Caco-2 (cell line): ENCODE measurements at regions not wholly inside any gene's neighbourhood (a gene's known extent, or its start where the extent isn't known, plus 50 kb on each side); places are given as distances from the start of the nearest gene placed in this dataset.

Source experiments
- BruUV-seq: library from RNA; stranded (reverse); fragments of 400-500 nt; replicated peaks from 2 replicates; lab custom pipeline; 2021; lab: Mats Ljungman, UMichigan
- CTCF ChIA-PET: fragments of 300-600 bp; sonication (Branson Sonifier 250); formaldehyde crosslinking; loops from one replicate; lab custom pipeline; 2022; ENCODE audit warnings: antibody characterized with exemption; lab: Charles Lee
- POLR2A ChIA-PET: fragments of 300-600 bp; sonication (Branson Sonifier 250); formaldehyde crosslinking; loops from one replicate; lab custom pipeline; 2022; ENCODE audit warnings: antibody characterized with exemption; lab: Charles Lee
- DNase-seq, 2 experiments: peaks; one replicate each; pipeline versions ENCODE4 v3.0.0 to v3.0.0-alpha.2; 2020 to 2022
- H3K27me3 ChIP-seq: replicated peaks from 2 replicates; pipeline ENCODE4 v1.6.0; 2011; ENCODE audit warnings: low read length; ENCODE audit not compliant: control insufficient read depth, insufficient read depth
- H3K36me3 ChIP-seq: 2 replicates; pipeline ENCODE4 v1.5.1; 2011; ENCODE audit warnings: low read length; ENCODE audit not compliant: control insufficient read depth, insufficient read depth
- H3K4me1 ChIP-seq: fragments of 250-450 bp; sonication (Bioruptor Pico); 2 replicates; pipeline ENCODE4 v1.5.1; 2020; ENCODE audit warnings: mild to moderate bottlenecking
- H3K4me3 ChIP-seq: 2 replicates; pipeline ENCODE4 v1.5.1; 2011; ENCODE audit warnings: low read depth, mild to moderate bottlenecking, control low read depth, low read length
- H3K9me3 ChIP-seq: fragments of 250-450 bp; sonication (Bioruptor Pico); 2 replicates; pipeline ENCODE4 v1.5.1; 2020; ENCODE audit warnings: mild to moderate bottlenecking, moderate library complexity
- H3K27ac Mint-ChIP-seq: one replicate; pipeline ENCODE4 v1.8.0; 2022; ENCODE audit warnings: mixed read lengths; ENCODE audit not compliant: unreplicated experiment
- H3K27me3 Mint-ChIP-seq: one replicate; pipeline ENCODE4 v1.8.0; 2022; ENCODE audit warnings: mixed read lengths; ENCODE audit not compliant: insufficient read depth, unreplicated experiment
- H3K36me3 Mint-ChIP-seq: one replicate; pipeline ENCODE4 v1.8.0; 2022; ENCODE audit warnings: mild to moderate bottlenecking, mixed read lengths; ENCODE audit not compliant: insufficient read depth, unreplicated experiment
- H3K4me1 Mint-ChIP-seq: one replicate; pipeline ENCODE4 v1.8.0; 2022; ENCODE audit warnings: low read depth, mixed read lengths; ENCODE audit not compliant: unreplicated experiment
- H3K4me3 Mint-ChIP-seq: one replicate; pipeline ENCODE4 v1.8.0; 2022; ENCODE audit warnings: mild to moderate bottlenecking, moderate library complexity, mixed read lengths; ENCODE audit not compliant: unreplicated experiment
- H3K9me3 Mint-ChIP-seq: one replicate; pipeline ENCODE4 v1.8.0; 2022; ENCODE audit warnings: mixed read lengths; ENCODE audit not compliant: unreplicated experiment
- CTCF ChIP-seq, 2 experiments: fragments of 200-600 bp in 1 of 2; IDR thresholded peaks; 1 replicate in 1 of 2; 2 replicates in 1 of 2; pipeline versions ENCODE4 v1.5.1 to v1.8.0; 2011 to 2022; ENCODE audit warnings: antibody characterized with exemption in 1 of 2, control low read depth in 1 of 2, inconsistent platforms in 1 of 2, low read depth in 1 of 2, low read length in 1 of 2, mild to moderate bottlenecking in 1 of 2, moderate library complexity in 1 of 2; ENCODE audit not compliant: insufficient read depth in 1 of 2, severe bottlenecking in 1 of 2, unreplicated experiment in 1 of 2
- intact Hi-C: fragments of 100-400 bp; cut with micrococcal nuclease; formaldehyde crosslinking; loops from one replicate; pipeline ENCODE4 v1.10.0; 2022; ENCODE audit not compliant: unreplicated experiment

- CTCF ChIA-PET, result no interaction called here
Observed at GRCh38 chr18:76668546-76668945, 153.8 kb upstream of the ZNF236 start.

GRCh38 chr18:76668119-76668518 lies 154.2 kb upstream of the ZNF236 start:
- TF ChIP-seq CTCF (IDR thresholded peaks at IDR 0.05; ENCODE audit: insufficient read depth in 1 of 2, low read depth in 1 of 2, low read length in 1 of 2, severe bottlenecking in 1 of 2, unreplicated experiment in 1 of 2), result no peak
- Histone ChIP-seq H3K9me3 (no peaks in the 10 kb centered on the region), H3K4me3 (no peak overlapping the region), H3K36me3 (no peaks in the 10 kb centered on the region), H3K27me3 (no peaks in the 10 kb centered on the region), H3K4me1 (no peaks in the 10 kb centered on the region)
- CTCF ChIA-PET, result no interaction called here
- POLR2A ChIA-PET, result no interaction called here
- Mint-ChIP-seq H3K27me3 (no peaks in the 10 kb centered on the region), H3K4me1 (no peaks in the 10 kb centered on the region), H3K4me3 (no peak overlapping the region), H3K27ac (no peak overlapping the region), H3K36me3 (no peaks in the 10 kb centered on the region), H3K9me3 (no peaks in the 10 kb centered on the region)
- intact Hi-C loops, result no loop called here
- BruUV-seq, result no TSS peak
- DNase-seq, result no peak

More at GRCh38 chr18:76668546-76668945, 153.8 kb upstream of the ZNF236 start:
- no peak overlapping the region for H3K27ac Mint-ChIP-seq
- H3K4me1 Mint-ChIP-seq, result no peaks in the 10 kb centered on the region
- no peak for TF ChIP-seq CTCF (IDR thresholded peaks at IDR 0.05; ENCODE audit: insufficient read depth in 1 of 2, low read depth in 1 of 2, low read length in 1 of 2, severe bottlenecking in 1 of 2, unreplicated experiment in 1 of 2)
- H3K27me3 ChIP-seq, result no peaks in the 10 kb centered on the region
- BruUV-seq, result no TSS peak
- H3K27me3 Mint-ChIP-seq, result no peaks in the 10 kb centered on the region
- H3K4me1 ChIP-seq, result no peaks in the 10 kb centered on the region
- no peaks in the 10 kb centered on the region for H3K36me3 Mint-ChIP-seq
- POLR2A ChIA-PET, result no interaction called here
- DNase-seq, result no peak
- H3K9me3 Mint-ChIP-seq, result no peaks in the 10 kb centered on the region
- no peaks in the 10 kb centered on the region for H3K9me3 ChIP-seq
- intact Hi-C loops, result no loop called here
- H3K4me3 Mint-ChIP-seq, result no peak overlapping the region
- no peak overlapping the region for H3K4me3 ChIP-seq
- no peaks in the 10 kb centered on the region for H3K36me3 ChIP-seq

DNA sequence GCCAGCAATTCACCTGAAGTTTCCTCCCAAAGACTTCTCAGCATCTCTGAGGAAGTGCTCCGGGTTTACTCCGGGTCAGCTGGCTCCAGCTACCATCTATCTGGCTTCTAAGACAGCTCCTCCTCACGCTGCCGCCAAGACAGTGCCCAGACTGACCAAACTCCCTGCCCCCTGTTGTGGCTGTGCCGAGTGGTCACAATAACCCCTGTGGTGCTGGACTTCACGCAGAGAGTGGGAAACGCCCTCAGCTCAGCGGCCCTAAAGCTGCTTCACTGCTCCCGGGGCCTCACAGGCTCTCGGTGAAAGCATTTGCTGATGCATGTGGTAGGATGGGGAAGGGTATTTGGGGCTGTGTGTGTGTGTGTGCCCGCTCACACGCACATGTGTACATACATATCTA lies 154.8 kb upstream of the ZNF236 start:
- H3K36me3 Mint-ChIP-seq, result no peaks in the 10 kb centered on the region
- no TSS peak for BruUV-seq
- Histone ChIP-seq H3K27me3 (no peaks in the 10 kb centered on the region), H3K36me3 (no peaks in the 10 kb centered on the region), H3K4me1 (no peaks in the 10 kb centered on the region), H3K4me3 (no peak overlapping the region), H3K9me3 (no peaks in the 10 kb centered on the region)
- no peak overlapping the region for H3K4me3 Mint-ChIP-seq
- H3K9me3 Mint-ChIP-seq, result no peaks in the 10 kb centered on the region
- TF ChIP-seq CTCF (IDR thresholded peaks at IDR 0.05; ENCODE audit: insufficient read depth in 1 of 2, low read depth in 1 of 2, low read length in 1 of 2, severe bottlenecking in 1 of 2, unreplicated experiment in 1 of 2), result no peak
- no peak for DNase-seq
- no peak overlapping the region for H3K27ac Mint-ChIP-seq
- no peaks in the 10 kb centered on the region for H3K4me1 Mint-ChIP-seq
- H3K27me3 Mint-ChIP-seq, result no peaks in the 10 kb centered on the region
- CTCF ChIA-PET, result no interaction called here
- intact Hi-C loops, result no loop called here
- POLR2A ChIA-PET, result no interaction called here
